ENCODE measurements at regions not wholly inside any gene's neighbourhood (a gene's known extent, or its start where the extent isn't known, plus 50 kb on each side); places are given as distances from the start of the nearest gene placed in this dataset.

GRCh38 chr16:5235119-5235518 is 137.5 kb upstream of the EEF2KMT start:
- Histone ChIP-seq H3K4me2 (ENCODE audit: low read depth, low read length) (no peak overlapping the region), H3K56ac (ENCODE audit: extremely low read depth, insufficient read depth, low read length) (no peak overlapping the region), H3K14ac (replicated peaks; ENCODE audit: low read depth, low read length) (no peak overlapping the region), H3K4me1 (ENCODE audit: control insufficient read depth, insufficient read depth, low read length) (no peaks in the 10 kb centered on the region), H3K9me3 (ENCODE audit: control insufficient read depth, insufficient read depth, low read length) (peaks cover 2% of the 10 kb centered on the region; the same call in 1 of the 2 replicates), H2BK5ac (ENCODE audit: low read depth, low read length, poor library complexity, severe bottlenecking) (no peak overlapping the region), H2AK9ac (replicated peaks; ENCODE audit: low read depth, low read length, poor library complexity) (peak overlapping the region; percentile 42), H2BK120ac (ENCODE audit: low read depth, low read length) (no peak overlapping the region), H2AK5ac (ENCODE audit: low read depth, low read length) (no peak overlapping the region), H4K5ac (ENCODE audit: low read depth, low read length) (no peak overlapping the region), H4K91ac (ENCODE audit: insufficient read depth, low read depth, low read length) (no peak overlapping the region), H3K4me3 (ENCODE audit: insufficient read depth, low read depth, low read length) (no peak overlapping the region), H3K27ac (ENCODE audit: insufficient read depth, low read length) (no peak overlapping the region), H3K9me1 (ENCODE audit: insufficient read depth, low read length) (no peaks in the 10 kb centered on the region), H3K27me3 (ENCODE audit: control insufficient read depth, insufficient read depth, low read length) (no peaks in the 10 kb centered on the region), H3K4ac (ENCODE audit: low read depth, low read length) (no peak overlapping the region), H3K9ac (ENCODE audit: low read depth, low read length) (no peak overlapping the region), H2AFZ (replicated peaks; ENCODE audit: low read length, poor library complexity) (no peak overlapping the region), H3K79me1 (ENCODE audit: low read depth in 1 of 2, low read length in 2 of 2) (no peaks in the 10 kb centered on the region), H3K23ac (ENCODE audit: low read depth, low read length) (no peak overlapping the region), H3K36me3 (ENCODE audit: control insufficient read depth, insufficient read depth, low read length) (no peaks in the 10 kb centered on the region), H4K8ac (ENCODE audit: low read depth in 2 of 2, low read length in 2 of 2) (no peak overlapping the region), H4K20me1 (ENCODE audit: insufficient read depth, low read length) (no peaks in the 10 kb centered on the region), H2BK15ac (ENCODE audit: low read depth, low read length) (no peak overlapping the region), H3K18ac (ENCODE audit: low read depth, low read length) (no peak overlapping the region), H2BK20ac (ENCODE audit: low read depth, low read length) (no peak overlapping the region)
- intact Hi-C loops (cut with micrococcal nuclease) (no loop called here), in situ Hi-C loops (cut with MboI; ENCODE audit: low sequenced_read_pairs) (loop anchor here (10.0 kb wide), 1 partner anchor 1410 kb away; no protein-coding TSS in a partner anchor), dilution Hi-C loops (cut with HindIII; ENCODE audit: low sequenced_read_pairs, unreplicated experiment) (no loop called here)
- CTCF ChIA-PET, result interaction anchor here (0.7 kb wide), 1 partner anchor 344 kb away, joined by 3 read pairs; no protein-coding TSS in a partner anchor
- POLR2A ChIA-PET (ENCODE audit: unreplicated experiment), result no interaction called here
- ATAC-seq (ENCODE audit: low read depth) (no peak), DNase-seq (no peak)
- BruUV-seq (replicated peaks), result no TSS peak
- 73% methylated on average over 3 of the region's 8 CpGs; no CpG with 5 or more reads in 1 of the 2 experiments for WGBS, 2 experiments (ENCODE audit: extremely low coverage in 2 of 2, insufficient read length in 1 of 2)
- no peak for TF ChIP-seq CHD1 (IDR thresholded peaks at IDR 0.05; ENCODE audit: low read depth, low read length)
- no peak for TF ChIP-seq FOS (IDR thresholded peaks at IDR 0.05; ENCODE audit: low read depth, low read length)
- no peak for TF ChIP-seq SMC3 (IDR thresholded peaks at IDR 0.05; ENCODE audit: low read depth, low read length)
- no peak for TF ChIP-seq MXI1 (IDR thresholded peaks at IDR 0.05; ENCODE audit: borderline replicate concordance, low read depth, low read length)
- no peak for TF ChIP-seq POLR2A (IDR thresholded peaks at IDR 0.05; ENCODE audit: low read depth, low read length)
- no peak for TF ChIP-seq USF2 (IDR thresholded peaks at IDR 0.05; ENCODE audit: low read depth, low read length)
- no peak for TF ChIP-seq RCOR1 (IDR thresholded peaks at IDR 0.05; ENCODE audit: insufficient replicate concordance, low read length)
- TF ChIP-seq CTCF (conservative IDR thresholded peaks at IDR 0.05; ENCODE audit: low read depth, low read length), result no peak
- no peak for TF ChIP-seq RAD21 (IDR thresholded peaks at IDR 0.05; ENCODE audit: low read length)
- TF ChIP-seq BHLHE40 (IDR thresholded peaks at IDR 0.05; ENCODE audit: low read depth, low read length), result no peak
